ENCODE measurements at regions not wholly inside any gene's neighbourhood (a gene's known extent, or its start where the extent isn't known, plus 50 kb on each side); places are given as distances from the start of the nearest gene placed in this dataset.

GRCh38 chr1:61612602-61613001 is 112.3 kb downstream of the TM2D1 start:
- H3K4me3 ChIP-seq (replicated peaks; ENCODE audit: low read depth, low read length), result no peak overlapping the region
- TF ChIP-seq CTCF (IDR thresholded peaks at IDR 0.05; ENCODE audit: low read depth, low read length, missing control alignments), result no peak
- no peak for DNase-seq (ENCODE audit: extremely low read depth, low read depth)

GRCh38 chr1:61609040-61609439 is 115.9 kb downstream of the TM2D1 start:
- TF ChIP-seq CTCF (IDR thresholded peaks at IDR 0.05; ENCODE audit: low read depth, low read length, missing control alignments), result no peak
- no peak for DNase-seq (ENCODE audit: extremely low read depth, low read depth)
- H3K4me3 ChIP-seq (replicated peaks; ENCODE audit: low read depth, low read length), result no peak overlapping the region

GRCh38 chr1:61607448-61607847 is 117.5 kb downstream of the TM2D1 start:
- no peak overlapping the region for H3K4me3 ChIP-seq (replicated peaks; ENCODE audit: low read depth, low read length)
- no peak for TF ChIP-seq CTCF (IDR thresholded peaks at IDR 0.05; ENCODE audit: low read depth, low read length, missing control alignments)
- DNase-seq (ENCODE audit: extremely low read depth, low read depth), result no peak

- no peak for TF ChIP-seq CTCF (IDR thresholded peaks at IDR 0.05; ENCODE audit: low read depth, low read length, missing control alignments)
- H3K4me3 ChIP-seq (replicated peaks; ENCODE audit: low read depth, low read length), result no peak overlapping the region
- no peak for DNase-seq (ENCODE audit: extremely low read depth, low read depth)
Measured at GRCh38 chr1:61606448-61607312, 118.3 kb downstream of the TM2D1 start.

- TF ChIP-seq CTCF (IDR thresholded peaks at IDR 0.05; ENCODE audit: low read depth, low read length, missing control alignments), result no peak
- no peak overlapping the region for H3K4me3 ChIP-seq (replicated peaks; ENCODE audit: low read depth, low read length)
- no peak for DNase-seq (ENCODE audit: extremely low read depth, low read depth)
Measured at GRCh38 chr1:61605607-61606321, 119.2 kb downstream of the TM2D1 start.

- H3K4me3 ChIP-seq (replicated peaks; ENCODE audit: low read depth, low read length), result no peak overlapping the region
- no peak for TF ChIP-seq CTCF (IDR thresholded peaks at IDR 0.05; ENCODE audit: low read depth, low read length, missing control alignments)
- no peak for DNase-seq (ENCODE audit: extremely low read depth, low read depth)
Measured at GRCh38 chr1:61604684-61605083, 120.3 kb downstream of the TM2D1 start.
